HG03442 (cell line): ENCODE measurements at regions not wholly inside any gene's neighbourhood (a gene's known extent, or its start where the extent isn't known, plus 50 kb on each side); places are given as distances from the start of the nearest gene placed in this dataset.

Source experiments
- ATAC-seq: cut with Tn5 transposase; IDR thresholded peaks from one replicate; pipeline ENCODE4 v1.9.1; 2021; ENCODE audit warnings: mild to moderate bottlenecking, moderate library complexity; ENCODE audit not compliant: unreplicated experiment

DNA sequence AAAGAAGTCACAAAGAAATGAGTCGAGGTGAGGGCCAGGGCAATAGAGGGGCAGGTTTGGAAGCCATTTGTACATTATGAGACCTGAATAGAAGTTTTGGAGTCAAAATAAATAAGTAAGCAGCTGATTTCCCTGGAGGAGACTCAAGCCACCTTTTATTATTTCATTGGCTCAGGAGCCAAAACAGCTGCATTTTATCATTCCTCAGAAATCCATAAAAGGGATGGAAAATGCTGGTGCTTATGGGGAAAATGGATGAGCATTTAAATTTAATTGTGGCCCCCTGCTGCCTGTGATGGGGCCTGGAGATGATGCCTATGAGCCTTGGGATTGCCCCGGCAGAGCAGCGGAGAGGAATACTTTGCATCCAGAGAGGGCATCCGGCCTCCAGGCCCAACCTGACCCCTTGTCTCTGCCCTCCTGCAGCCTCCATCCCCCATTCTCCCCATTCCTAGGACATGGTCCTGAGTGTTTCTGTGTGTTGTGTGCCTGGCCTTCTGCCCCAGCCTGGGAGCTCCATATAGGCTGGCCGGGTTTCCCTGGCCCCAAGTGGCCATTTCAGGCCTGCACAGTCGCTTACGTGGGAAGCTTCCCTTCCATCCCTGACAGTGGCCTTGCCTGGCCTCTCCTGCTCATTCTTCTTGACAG, 296.8 kb upstream of the ZMIZ1 start:
- ATAC-seq = no peak

DNA sequence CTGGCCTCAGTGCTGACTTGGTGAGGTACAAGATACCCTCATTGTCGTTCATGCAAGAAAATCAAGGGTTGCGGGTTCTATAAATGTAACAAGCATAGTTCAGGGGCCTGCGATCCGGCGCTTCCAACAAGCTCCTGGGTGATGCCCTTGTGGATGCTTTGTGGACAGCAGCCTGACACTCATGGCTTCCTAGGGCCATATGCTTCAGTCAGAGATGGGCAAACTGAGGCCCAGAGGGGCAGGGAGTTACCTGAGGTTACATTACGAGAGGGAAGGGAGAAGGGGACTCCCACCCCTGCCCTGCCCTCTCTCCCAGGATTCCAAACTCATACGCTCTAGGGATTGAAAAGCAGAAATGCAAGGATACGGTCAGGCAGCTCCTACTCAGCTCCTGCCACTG, 296.3 kb upstream of the ZMIZ1 start:
- ATAC-seq = no peak

DNA sequence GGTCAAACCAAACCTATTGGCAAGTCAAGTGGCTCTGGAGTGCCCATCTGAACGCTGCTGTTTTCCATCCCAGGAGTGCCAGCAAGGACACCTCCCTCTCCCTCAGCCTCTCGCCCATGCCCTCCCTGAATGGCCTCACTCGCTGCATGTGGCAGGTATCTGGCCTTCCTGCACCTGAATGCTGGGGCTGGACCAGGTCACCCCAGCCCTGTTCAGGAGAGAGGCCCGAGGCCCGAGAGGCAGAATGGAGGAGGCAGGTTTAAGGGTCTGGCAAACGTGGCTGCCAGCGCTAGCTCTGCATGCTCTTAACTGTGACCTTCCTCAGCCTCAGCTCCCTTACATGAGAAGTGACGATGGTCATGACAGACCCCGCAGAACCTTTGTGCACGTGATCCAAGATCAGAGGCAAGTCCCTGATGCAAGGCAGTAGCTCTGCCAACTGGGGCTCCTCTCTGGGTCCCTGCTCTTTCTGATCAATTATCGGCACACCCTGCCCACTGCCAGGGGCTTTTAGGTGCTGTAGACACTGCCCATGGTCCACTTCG, 295.7 kb upstream of the ZMIZ1 start:
- no peak for ATAC-seq

DNA sequence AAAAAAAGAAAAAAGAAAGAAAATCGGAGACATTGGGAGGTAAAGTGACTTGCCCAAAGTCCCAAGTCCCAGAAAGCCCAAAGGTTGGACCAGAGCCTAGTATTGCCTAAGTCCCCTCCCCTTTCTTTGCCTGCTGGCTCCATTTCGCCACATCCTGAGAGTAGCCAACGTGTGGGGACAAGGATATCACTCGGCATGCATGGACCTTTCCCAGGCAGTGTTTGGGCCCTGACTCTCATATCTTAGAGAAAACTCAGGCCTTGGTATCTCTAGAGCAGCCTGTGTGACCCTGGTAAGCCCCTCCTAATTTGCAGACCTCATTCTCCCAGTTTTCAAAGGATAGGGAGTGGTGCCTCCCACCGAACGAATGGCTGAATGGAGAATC, 294.2 kb upstream of the ZMIZ1 start:
- no peak for ATAC-seq

DNA sequence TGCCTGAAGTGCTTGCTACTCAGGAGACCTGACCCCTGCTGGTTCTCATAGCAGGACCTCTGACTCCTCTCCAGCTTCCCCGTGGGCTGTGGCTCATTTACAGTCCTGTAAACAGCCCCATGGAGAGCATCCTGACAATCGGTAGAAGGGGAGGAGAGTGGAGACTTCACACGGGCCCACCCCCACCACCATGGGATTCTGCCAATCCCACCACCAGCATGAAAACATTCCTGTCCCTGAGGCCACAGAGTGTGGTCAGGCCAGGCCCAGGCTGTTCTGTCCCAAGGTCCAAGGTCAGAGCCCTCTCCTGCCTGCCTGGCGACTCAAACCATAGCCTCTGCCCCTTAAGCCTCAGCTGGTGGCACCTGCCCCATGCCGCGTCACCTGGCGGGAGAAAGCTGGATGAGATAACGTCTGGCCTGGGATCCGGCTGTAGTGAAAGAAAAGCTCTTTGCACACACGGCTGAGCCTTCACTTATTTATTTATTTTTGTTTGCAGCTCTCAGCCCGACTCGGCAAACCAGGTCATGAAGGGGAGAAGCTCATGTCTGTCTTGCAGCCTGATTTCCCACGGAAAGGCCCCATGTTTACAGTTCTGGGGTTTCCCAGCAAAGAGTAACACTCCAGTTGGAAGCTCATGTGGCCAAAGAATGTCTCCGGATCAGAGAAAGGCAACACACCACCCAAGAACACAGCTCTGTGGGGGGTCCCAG, 293.6 kb upstream of the ZMIZ1 start:
- ATAC-seq = no peak

DNA sequence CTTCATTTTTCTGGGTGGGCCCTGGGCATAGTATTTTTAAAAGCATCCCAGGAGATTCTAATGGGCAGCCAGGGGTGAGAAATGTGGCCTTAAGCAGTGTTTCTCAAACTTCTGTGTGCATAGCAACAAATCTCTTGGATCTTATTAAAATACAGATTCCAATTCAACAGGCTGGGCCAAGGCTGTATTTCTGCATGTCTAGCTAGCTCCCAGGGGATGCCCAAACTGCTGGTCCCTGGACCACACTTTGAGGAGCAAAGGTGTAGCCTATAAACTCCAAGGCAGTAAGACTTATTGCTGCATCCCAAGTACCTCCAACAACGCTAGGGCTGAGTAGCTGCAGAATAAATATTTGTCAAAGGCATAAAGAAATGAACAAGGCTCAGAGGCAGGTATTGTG, 292.9 kb upstream of the ZMIZ1 start:
- no peak for ATAC-seq

DNA sequence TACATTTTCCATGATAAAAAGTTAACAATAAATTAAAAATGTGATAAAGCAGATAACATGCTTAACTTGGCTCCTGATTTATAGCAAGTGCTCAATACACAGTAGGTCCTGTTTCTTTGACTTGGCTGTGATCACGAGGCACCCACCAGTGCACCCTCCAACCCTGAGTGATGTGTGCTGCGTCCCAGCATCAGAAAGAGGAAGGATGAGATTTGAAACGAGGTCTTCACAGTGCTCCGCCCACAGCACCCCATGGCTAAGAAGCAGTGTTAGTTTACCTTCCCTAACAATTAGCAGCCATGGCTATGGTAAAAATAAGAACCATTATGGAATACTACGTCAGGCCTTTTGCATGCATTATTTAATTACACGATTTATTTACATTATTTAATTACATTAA, 292.0 kb upstream of the ZMIZ1 start:
- ATAC-seq = no peak

DNA sequence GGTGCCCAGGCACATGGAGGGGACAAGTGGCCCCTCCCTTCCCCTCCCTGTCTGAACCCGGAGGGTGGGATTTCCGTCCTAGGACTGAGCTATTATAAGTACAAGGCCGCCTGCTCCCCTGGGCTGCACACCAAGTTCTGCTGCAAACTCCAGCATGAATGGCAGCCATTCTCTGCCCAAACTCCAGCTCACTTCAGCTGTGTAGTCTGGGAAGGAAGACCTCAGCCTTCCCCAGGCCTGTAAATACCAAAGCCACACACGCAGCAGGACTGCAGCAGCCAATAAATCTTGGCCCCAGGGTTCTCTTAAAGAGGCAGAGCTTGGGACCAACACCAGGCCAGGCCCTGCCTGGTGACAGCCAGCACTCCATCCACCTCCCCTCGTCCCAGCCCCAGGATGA, 291.3 kb upstream of the ZMIZ1 start:
- no peak for ATAC-seq

DNA sequence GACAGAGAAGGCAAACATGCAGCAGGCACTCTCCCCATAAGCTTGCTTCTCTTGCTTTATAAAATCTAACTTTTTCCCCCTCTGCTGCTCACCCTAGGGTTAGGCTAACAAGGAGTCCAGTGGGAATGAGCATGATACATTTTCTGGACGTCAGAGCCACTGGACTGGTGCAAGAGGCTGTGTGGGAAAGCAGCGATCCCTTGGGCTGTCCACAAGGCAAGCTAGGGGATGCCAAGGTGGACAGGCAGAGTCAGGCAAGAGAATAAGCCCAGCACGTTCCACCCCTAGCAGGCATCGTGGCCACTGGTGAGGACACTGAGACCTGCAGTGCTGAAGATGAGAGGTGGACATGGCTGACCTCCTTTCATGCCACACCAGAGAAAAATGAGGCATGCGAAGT, 290.9 kb upstream of the ZMIZ1 start:
- ATAC-seq = no peak

DNA sequence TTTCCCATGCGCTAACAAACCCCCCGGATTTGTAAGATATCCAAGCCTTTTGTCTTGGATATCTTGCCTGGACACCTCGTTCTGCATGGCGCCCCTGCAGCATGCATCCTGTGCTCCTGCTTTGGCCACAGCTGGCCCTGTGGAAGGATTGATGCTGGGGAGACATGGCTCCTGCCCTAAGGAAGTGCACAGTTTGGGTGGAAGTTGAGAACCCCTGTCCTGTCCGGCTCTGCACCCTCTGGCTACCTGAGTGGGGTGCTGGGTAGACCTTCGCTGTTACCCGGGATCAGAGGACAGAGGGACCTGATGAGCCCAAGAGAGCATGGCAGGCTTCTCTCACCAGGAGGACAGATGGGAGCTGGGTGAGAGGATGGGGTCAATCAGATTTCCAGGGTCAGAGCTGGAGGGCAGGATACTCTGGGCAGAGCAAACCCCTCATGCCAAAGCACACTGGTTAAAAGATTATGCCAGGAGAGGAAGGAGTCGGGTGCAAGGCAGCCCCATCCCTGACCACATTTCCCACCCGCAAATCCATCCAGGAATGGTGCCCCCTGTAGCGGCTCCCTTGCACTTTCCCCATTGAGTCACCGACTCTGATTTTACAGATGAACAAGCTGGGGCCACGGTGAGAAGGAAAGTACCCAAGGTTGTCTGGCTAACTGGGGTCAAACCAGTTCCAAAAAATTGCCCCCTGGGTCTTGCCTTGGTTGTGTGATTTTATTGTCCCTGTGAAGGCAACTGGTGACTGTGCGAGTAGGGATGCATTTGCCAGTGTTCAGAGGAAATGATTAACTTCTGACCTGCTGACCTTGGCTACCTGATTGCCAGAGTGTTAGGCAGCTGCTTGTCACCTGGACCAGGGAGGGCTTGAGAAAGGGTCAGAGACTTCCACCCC, 290.1 kb upstream of the ZMIZ1 start:
- no peak for ATAC-seq

DNA sequence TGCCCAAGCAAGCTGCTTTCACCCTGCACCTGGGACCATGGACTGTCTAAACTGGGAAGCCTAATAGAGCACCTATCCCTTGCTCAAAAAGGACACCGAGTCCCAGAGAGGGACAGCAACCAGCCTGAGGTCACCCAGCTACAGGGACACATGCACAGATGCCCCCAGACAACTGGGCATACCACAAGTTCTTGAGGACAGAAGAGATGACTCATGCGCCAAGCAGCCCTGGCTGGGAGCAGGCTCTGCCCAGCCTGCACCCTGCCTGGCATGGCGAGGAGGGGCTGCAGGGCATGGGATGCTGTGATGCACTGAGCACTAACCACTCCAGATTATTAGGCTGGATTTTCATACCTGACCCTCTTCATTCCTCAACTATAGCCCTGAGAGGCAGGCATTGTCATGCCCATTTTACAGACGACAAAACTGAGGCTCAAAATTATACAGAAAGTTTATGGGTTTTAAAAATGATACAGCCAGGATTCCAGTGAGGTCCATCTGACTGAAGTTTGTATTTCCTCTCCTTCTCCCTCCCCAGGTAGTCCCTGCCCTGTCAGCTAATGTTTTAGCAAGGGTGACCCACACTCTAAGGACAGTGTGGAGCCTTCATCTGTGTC, 289.3 kb upstream of the ZMIZ1 start:
- ATAC-seq = no peak

DNA sequence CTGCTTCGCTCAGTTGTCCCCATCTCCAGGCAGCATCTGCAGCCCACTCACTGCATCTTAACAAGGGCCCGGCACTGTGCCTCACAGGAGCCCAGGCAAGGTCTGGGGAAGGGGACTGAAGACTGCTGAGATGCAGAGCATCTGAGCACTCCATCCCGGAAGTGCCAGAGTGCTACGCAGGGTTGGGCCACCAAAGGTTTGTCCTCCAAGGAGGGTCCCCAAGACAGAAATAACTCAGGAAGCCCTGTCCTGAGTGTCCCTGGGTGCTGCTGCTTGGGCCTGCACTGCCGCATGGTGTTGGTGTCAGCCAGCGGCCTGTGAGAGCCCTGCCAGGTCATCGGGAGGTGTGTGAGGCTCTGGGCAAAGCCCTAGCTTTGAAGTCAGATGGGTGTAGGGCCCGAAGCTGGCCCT, 288.2 kb upstream of the ZMIZ1 start:
- no peak for ATAC-seq

DNA sequence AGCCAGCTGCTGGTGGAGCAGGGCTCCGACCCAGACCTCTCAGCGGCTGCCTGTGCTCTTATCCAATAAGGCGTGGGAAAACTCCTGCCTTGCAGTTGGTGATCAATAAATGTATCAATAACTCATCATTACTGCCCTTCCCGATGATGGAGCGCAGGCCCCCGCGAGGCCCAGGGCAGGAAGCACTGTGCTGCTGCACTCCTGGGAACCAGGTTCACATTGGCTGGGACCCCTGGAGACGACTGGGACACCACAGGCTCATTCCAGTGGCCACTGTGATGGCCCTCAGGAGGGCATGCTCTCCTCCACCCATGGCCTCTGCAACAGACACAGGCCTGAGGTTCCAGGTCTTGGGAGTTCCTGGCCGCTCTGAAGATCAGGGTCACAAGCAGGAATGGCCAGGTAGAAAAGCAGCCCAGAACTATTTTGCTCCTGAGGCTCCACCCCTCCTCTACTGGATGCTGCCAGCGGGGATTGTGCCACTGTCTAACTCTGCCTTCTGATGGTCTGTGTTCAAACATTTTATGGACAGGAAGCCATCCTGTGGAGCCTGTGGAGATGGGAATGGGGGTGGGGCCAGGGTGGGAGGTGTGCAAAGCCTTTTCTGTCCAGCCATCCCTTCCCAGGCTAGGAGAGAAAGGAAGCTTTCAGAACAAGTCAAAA, 287.4 kb upstream of the ZMIZ1 start:
- no peak for ATAC-seq

DNA sequence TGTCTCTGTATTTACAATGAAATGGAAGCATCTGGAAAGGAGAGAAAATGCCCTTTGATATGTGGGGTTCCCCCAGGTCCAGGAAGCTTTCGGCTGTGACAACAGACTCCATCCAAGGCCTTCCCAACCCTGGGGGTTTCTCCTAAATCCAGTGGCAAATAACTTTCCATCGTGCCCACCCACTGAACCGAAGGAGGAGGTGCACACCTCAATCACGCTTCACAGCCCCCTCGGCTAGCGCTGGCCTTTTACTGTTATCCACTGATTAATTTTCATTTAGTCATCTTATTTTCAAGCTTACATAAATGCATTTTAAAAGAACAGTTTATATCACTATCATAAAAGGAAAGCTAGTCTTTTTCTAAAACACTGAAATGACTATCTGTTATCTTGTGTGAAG, 286.8 kb upstream of the ZMIZ1 start:
- ATAC-seq = no peak

DNA sequence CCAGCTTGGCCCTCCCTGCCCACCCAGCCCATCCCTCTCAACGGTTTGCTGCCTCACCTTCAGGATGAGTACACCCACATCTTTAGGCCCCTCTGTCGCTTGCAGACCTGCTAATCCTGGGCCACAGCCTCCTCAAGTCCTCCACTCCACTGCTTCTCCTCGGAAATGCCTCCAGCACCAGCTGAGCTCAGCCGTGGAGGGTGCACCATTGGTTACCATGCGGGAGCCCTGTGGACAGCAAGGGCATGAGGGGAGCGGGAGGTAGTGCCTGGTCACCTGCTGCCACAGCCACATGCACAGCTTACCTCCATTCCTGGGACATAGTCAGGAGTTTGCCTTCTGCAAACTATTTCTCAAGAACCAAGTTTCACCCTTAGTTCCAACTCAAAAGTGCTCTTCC, 286.3 kb upstream of the ZMIZ1 start:
- no peak for ATAC-seq

DNA sequence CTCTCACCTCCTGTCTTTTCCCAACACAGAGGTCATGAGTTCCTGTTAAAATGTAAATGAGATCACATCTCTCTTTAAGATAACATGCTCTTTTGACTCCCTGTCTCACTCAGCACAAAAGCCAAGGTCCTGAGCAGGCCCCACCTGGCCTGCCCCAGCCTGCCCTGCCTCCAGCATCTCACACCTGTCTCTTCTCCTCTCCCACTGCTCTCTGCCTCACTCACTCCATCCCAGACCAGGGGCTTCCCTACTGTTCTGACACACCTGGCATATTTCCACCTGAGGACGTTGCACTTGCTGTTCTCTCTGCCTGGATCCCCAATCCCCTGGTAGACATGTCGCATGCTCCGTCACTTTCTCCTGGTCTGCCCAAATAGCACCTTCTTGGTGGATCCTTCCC, 285.0 kb upstream of the ZMIZ1 start:
- no peak for ATAC-seq

DNA sequence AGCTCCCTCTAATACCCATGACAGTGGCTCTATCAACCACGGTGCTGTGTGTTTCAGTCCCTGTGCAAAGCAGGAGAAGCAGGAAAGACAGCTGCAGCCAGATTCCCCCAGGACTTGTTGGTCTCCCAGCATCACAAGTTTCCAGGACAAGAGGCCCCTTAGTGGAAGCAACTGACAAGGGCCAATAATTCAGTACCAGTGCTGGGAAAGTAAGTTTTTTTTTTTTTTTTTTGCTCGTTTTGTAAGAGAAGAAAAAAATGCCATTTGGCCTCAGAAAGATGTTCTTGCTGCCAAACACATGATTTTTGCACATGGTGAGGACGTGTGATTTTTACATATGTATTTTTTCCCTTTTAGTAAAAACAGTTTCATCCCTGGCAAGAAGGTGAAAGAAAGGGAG, 284.2 kb upstream of the ZMIZ1 start:
- no peak for ATAC-seq

DNA sequence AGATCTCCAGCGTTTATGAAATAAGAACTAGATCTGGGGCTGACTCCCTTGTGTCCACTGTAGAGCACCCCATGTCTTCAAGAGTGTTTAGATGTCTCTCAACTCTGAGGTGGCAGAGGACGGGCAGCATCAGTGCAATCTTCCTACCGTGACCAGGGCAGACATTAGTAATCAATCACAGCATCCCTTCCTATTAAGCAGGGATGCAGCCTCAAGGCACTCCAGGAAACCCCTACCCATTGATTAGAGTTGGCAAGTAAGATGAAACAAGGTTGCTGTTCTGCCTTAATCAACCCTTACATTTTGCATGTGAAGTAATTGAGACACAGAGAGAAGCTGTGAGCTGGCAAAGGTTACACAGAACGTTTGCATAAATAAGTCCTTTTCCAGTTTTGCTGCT, 283.7 kb upstream of the ZMIZ1 start:
- ATAC-seq = no peak

DNA sequence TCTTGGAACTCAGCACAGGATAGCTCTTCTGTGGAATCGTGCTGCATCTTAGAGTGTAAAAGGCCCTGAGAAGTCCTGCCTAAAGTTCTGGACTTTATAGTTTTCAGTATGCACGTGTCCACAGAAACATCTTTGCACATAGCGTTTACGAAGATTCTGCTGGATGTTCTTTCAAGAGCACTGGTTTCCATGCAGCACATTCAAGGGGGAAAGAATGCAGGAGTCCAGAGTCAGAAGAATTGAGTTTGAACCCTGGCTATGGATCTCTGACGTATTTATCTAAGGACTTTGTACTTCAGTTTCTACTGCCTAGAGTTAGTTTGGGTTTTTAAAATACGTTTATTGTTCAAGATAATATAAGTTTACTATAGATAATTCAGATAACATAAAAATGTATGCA, 282.8 kb upstream of the ZMIZ1 start:
- ATAC-seq = no peak

DNA sequence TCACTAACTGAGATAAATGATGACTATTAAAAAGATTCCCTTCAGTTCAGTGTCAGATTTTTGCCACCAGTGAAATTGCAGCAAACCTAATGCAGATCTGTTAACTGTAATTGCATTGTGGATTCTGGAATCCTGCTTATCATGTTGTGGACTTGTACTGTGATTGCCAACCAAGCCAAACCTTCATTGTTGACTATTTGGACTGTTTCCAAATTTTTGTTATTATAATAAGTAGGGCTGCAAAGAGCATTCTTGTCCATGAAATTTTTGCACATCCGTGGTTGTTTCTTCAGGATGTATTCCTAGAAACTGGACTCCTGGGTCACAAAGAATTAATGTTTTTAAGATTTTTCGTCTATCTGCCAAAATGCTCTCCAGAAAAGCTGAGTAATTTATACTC, 281.6 kb upstream of the ZMIZ1 start:
- ATAC-seq = no peak
